Dendritic cell treated with granulocyte-macrophage colony-stimulating factor and Interleukin-4, amounts not matched to agents 40 ng/mL and 50 ng/mL, for 4 days (primary cell): ENCODE measurements at regions not wholly inside any gene's neighbourhood (a gene's known extent, or its start where the extent isn't known, plus 50 kb on each side); places are given as distances from the start of the nearest gene placed in this dataset.
"Not testable (repeated sequence)": the region's sequence is repeated elsewhere in the genome, so short reads cannot be mapped to it uniquely, and the experiment has no call there.

ENCODE experiments used
- H3K27ac Mint-ChIP-seq: one replicate; pipeline ENCODE4 v1.8.0; 2022; ENCODE audit warnings: mild to moderate bottlenecking, mixed read lengths
- H3K27me3 Mint-ChIP-seq: one replicate; pipeline ENCODE4 v1.8.0; 2022; ENCODE audit warnings: mild to moderate bottlenecking, mixed read lengths
- H3K36me3 Mint-ChIP-seq: one replicate; pipeline ENCODE4 v1.8.0; 2022; ENCODE audit warnings: low read depth, mixed read lengths
- H3K4me1 Mint-ChIP-seq: one replicate; pipeline ENCODE4 v1.8.0; 2022; ENCODE audit warnings: low read depth, mixed read lengths
- H3K4me3 Mint-ChIP-seq: one replicate; pipeline ENCODE4 v1.8.0; 2022; ENCODE audit warnings: mild to moderate bottlenecking, moderate library complexity, mixed read lengths
- H3K9me3 Mint-ChIP-seq: one replicate; pipeline ENCODE4 v1.8.0; 2022; ENCODE audit warnings: mixed read lengths
- intact Hi-C: fragments of 100-400 bp; cut with micrococcal nuclease; formaldehyde crosslinking; loops from one replicate; pipeline ENCODE4 v1.15.0; 2022

DNA sequence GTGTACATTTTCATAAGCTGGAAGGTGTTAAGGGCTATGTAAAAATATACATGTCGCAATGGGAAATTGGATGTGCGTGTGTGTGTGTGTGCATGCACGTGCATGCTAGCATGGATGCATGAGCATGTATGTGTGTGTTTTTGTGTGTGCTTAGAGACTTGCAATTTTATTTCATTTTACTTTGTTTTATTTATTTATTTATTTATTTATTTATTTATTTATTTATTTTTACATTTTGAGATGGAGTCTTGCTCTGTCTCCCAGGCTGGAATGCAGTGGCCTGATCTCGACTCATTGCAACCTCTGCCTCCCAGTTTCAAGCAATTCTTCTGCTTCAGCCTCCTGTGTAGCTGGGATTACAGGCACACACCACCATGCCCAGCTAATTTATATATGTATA, 50.4 kb upstream of the CDH9 start:
- H3K9me3 Mint-ChIP-seq, H3K4me1 Mint-ChIP-seq, H3K36me3 Mint-ChIP-seq, H3K27ac Mint-ChIP-seq, H3K27me3 Mint-ChIP-seq, intact Hi-C loops, H3K4me3 Mint-ChIP-seq: not testable (repeated sequence)
